ENCODE measurements at regions not wholly inside any gene's neighbourhood (a gene's known extent, or its start where the extent isn't known, plus 50 kb on each side); places are given as distances from the start of the nearest gene placed in this dataset.

DNA sequence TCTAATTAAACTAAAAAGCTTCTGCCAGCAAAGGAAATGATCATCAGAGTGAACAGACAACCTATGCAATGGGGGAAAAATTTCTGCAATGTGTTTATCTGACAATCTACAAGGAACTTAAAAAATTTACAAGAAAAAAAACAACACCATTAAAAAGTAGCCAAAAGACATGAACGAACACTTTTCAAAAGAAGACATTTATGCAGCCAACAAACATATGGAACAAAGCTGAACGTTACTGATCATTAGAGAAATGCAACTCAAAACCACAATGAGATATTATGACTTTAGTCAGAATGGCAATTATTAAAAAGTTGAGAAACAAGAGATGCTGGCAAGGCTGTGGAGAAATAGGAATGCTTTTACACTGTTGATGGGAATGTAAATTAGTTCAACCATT, 530.4 kb upstream of the DAB2 start:
- Histone ChIP-seq H3K23ac (ENCODE audit: insufficient read length, low read depth, low read length) (no peak overlapping the region), H3K4me1 (ENCODE audit: insufficient read depth, low read length) (no peaks in the 10 kb centered on the region), H3T11ph (ENCODE audit: low read length) (no peak overlapping the region), H3K4ac (ENCODE audit: low read depth, low read length) (no peak overlapping the region), H3K9ac (ENCODE audit: extremely low read depth, insufficient read length, low read length) (no peak overlapping the region), H2BK5ac (ENCODE audit: insufficient read length, low read length) (no peak overlapping the region), H3K9me3 (ENCODE audit: control insufficient read depth, low read depth, low read length) (no peaks in the 10 kb centered on the region), H3K18ac (ENCODE audit: insufficient read length, low read depth, low read length) (no peak overlapping the region), H4K20me1 (ENCODE audit: control insufficient read depth, insufficient read depth, insufficient read length) (no peaks in the 10 kb centered on the region), H2BK12ac (ENCODE audit: insufficient read length, low read depth, low read length) (no peak overlapping the region), H3K14ac (ENCODE audit: insufficient read depth, low read length) (no peak overlapping the region), H2BK15ac (ENCODE audit: low read depth, low read length) (no peak overlapping the region), H2BK120ac (ENCODE audit: low read depth, low read length, poor library complexity, severe bottlenecking) (no peak overlapping the region), H3K27ac (ENCODE audit: insufficient read length, low read depth, low read length) (no peak overlapping the region), H3K4me2 (ENCODE audit: insufficient read depth, insufficient read length, low read length) (no peak overlapping the region), H4K91ac (ENCODE audit: insufficient read length, low read depth, low read length) (no peak overlapping the region), H2BK20ac (ENCODE audit: low read depth, low read length, poor library complexity, severe bottlenecking) (no peak overlapping the region), H3K23me2 (ENCODE audit: insufficient read length, low read depth, low read length, poor library complexity, severe bottlenecking) (no peaks in the 10 kb centered on the region), H4K5ac (ENCODE audit: insufficient read length, low read depth, low read length) (no peak overlapping the region), H2AK5ac (ENCODE audit: insufficient read length, low read length) (no peak overlapping the region), H3K56ac (ENCODE audit: insufficient read length, low read depth, low read length) (no peak overlapping the region), H3K79me1 (ENCODE audit: insufficient read depth, low read depth, low read length, poor library complexity, severe bottlenecking) (no peaks in the 10 kb centered on the region), H4K8ac (replicated peaks; ENCODE audit: insufficient read length, low read depth, low read length) (no peak overlapping the region), H3K79me2 (ENCODE audit: insufficient read depth, low read length) (no peaks in the 10 kb centered on the region), H2AFZ (ENCODE audit: low read length) (no peak overlapping the region), H3K27me3 (ENCODE audit: insufficient read depth, low read length) (no peaks in the 10 kb centered on the region)
- no peaks in the 10 kb centered on the region for H3K27me3 Mint-ChIP-seq (ENCODE audit: low read depth)
- no peak overlapping the region for H3K27ac Mint-ChIP-seq
- no peak overlapping the region for H3K4me3 Mint-ChIP-seq
- H3K4me1 Mint-ChIP-seq, result no peaks in the 10 kb centered on the region
- peaks cover 7 to 13% of the 10 kb centered on the region in 2 experiments; a peak in 4 of 5 replicates for H3K9me3 Mint-ChIP-seq
- H3K36me3 Mint-ChIP-seq (ENCODE audit: insufficient read depth in 1 of 3, low read depth in 3 of 3), result no peaks in the 10 kb centered on the region
- TF ChIP-seq, protein P1, sequence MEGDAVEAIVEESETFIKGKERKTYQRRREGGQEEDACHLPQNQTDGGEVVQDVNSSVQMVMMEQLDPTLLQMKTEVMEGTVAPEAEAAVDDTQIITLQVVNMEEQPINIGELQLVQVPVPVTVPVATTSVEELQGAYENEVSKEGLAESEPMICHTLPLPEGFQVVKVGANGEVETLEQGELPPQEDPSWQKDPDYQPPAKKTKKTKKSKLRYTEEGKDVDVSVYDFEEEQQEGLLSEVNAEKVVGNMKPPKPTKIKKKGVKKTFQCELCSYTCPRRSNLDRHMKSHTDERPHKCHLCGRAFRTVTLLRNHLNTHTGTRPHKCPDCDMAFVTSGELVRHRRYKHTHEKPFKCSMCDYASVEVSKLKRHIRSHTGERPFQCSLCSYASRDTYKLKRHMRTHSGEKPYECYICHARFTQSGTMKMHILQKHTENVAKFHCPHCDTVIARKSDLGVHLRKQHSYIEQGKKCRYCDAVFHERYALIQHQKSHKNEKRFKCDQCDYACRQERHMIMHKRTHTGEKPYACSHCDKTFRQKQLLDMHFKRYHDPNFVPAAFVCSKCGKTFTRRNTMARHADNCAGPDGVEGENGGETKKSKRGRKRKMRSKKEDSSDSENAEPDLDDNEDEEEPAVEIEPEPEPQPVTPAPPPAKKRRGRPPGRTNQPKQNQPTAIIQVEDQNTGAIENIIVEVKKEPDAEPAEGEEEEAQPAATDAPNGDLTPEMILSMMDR (conservative IDR thresholded peaks at IDR 0.05), result no peak
- DNase-seq, result no peak
- no CpG with 5 or more reads among the region's 2 CpGs for WGBS (ENCODE audit: extremely low coverage, insufficient read length, low lambda C conversion rate)

Data from H9 (cell line).